ENCODE measurements at regions not wholly inside any gene's neighbourhood (a gene's known extent, or its start where the extent isn't known, plus 50 kb on each side); places are given as distances from the start of the nearest gene placed in this dataset.

DNA sequence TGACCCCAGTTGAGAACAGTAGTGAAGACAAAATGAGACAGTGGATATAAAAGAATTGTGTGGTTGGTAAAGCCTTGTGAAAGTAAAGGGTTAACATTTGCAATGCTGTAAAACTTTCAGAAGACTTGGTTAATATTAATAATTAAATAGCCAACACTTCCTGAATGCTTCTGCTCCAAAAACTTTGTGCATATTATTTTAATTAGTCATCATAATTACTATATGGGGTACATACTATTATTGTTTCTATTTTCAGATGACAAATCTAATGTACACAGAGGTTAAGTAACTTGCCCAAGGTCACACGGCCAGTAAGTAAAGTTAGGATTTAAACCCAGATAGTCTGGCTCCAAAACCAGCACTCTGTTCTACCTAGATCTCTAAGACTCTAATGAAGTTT lies 291.3 kb downstream of the OGFRL1 start:
- Histone ChIP-seq H3K27me3 (ENCODE audit: insufficient read depth, low read depth, severe bottlenecking) (no peaks in the 10 kb centered on the region), H3K27ac (no peak overlapping the region), H3K9me3 (ENCODE audit: severe bottlenecking) (no peaks in the 10 kb centered on the region), H3K4me3 (ENCODE audit: low read depth, low read length) (no peak overlapping the region), H3K36me3 (no peaks in the 10 kb centered on the region)
- TF ChIP-seq, protein P1, sequence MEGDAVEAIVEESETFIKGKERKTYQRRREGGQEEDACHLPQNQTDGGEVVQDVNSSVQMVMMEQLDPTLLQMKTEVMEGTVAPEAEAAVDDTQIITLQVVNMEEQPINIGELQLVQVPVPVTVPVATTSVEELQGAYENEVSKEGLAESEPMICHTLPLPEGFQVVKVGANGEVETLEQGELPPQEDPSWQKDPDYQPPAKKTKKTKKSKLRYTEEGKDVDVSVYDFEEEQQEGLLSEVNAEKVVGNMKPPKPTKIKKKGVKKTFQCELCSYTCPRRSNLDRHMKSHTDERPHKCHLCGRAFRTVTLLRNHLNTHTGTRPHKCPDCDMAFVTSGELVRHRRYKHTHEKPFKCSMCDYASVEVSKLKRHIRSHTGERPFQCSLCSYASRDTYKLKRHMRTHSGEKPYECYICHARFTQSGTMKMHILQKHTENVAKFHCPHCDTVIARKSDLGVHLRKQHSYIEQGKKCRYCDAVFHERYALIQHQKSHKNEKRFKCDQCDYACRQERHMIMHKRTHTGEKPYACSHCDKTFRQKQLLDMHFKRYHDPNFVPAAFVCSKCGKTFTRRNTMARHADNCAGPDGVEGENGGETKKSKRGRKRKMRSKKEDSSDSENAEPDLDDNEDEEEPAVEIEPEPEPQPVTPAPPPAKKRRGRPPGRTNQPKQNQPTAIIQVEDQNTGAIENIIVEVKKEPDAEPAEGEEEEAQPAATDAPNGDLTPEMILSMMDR (IDR thresholded peaks at IDR 0.05; ENCODE audit: low read depth, low read length): no peak
- no peak for DNase-seq

DNA sequence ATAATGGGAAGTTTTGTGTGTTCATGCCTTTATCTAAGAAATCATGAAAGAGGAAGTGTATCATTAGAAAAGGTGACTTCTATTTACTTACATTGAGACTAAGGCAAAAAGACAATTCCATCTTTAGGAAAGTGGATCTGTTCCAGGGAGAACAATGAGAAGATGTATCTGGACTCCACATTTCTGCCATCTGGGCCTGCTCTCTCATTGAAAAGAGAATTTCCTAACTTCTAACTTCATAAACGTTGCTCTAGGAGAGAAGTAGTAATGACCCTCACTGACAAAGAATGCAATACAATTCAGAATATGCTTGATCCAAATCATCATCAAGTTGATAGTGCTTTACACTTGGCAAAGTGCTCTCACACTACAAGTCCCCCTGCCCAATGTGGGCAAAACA lies 294.2 kb downstream of the OGFRL1 start:
- Histone ChIP-seq H3K27ac (no peak overlapping the region), H3K36me3 (no peaks in the 10 kb centered on the region), H3K9me3 (ENCODE audit: severe bottlenecking) (peaks cover 2% of the 10 kb centered on the region), H3K4me3 (ENCODE audit: low read depth, low read length) (no peak overlapping the region), H3K27me3 (ENCODE audit: insufficient read depth, low read depth, severe bottlenecking) (no peaks in the 10 kb centered on the region)
- TF ChIP-seq, protein P1 (IDR thresholded peaks at IDR 0.05; ENCODE audit: low read depth, low read length): no peak
- DNase-seq: no peak

DNA sequence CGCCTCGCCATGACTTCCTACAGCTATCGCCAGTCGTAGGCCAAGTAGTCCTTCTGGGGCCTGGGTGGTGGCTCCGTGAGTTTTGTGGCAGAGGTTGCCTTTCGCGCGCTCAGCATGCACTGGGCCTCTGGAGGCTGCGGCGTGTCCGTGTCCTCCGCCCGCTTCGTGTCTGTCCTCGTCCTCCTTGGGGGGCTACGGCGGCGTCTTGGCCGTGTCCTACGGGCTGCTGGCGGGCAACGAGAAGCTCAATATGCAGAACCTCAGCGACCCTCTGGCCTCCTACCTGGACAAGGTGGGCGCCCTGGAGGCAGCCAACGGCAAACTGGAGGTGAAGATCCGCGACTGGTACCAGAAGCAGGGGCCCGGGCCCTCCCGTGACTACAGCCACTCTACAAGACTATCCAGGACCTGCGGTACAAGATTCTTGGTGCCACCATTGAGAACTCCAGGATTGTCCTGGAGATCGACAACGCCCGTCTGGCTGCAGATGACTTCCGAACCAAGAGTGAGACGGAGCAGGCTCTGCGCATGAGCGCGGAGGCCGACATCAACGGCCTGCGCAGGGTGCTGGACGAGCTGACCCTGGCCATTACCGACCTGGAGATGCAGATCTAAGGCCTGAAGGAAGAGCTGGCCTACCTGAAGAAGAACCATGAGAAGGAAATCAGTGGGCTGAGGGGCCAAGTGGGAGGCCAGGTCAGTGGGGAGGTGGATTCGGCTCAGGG lies 296.3 kb downstream of the OGFRL1 start:
- H3K36me3 ChIP-seq: no peaks in the 10 kb centered on the region
- no peak overlapping the region for H3K27ac ChIP-seq
- no peaks in the 10 kb centered on the region for H3K27me3 ChIP-seq (ENCODE audit: insufficient read depth, low read depth, severe bottlenecking)
- no peak for DNase-seq
- peaks cover 2% of the 10 kb centered on the region for H3K9me3 ChIP-seq (ENCODE audit: severe bottlenecking)
- TF ChIP-seq, protein P1 (IDR thresholded peaks at IDR 0.05; ENCODE audit: low read depth, low read length): no peak
- H3K4me3 ChIP-seq (ENCODE audit: low read depth, low read length): no peak overlapping the region

DNA sequence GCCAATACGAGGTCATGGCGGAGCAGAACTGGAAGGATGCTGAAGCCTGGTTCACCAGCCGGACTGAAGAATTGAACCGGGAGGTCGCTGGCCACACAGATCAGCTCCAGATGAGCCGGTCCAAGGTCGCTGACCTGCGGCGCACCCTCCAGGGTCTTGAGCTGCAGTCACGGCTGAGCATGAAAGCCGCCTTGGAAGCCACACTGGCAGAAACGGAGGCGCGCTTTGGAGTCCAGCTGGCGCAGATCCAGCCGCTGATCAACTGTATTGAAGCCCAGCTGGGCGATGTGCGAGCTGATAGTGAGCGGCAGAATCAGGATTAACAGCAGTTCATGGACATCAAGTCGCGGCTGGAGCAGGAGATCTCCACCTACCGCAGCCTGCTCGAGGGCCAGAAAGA lies 296.9 kb downstream of the OGFRL1 start:
- no peaks in the 10 kb centered on the region for H3K27me3 ChIP-seq (ENCODE audit: insufficient read depth, low read depth, severe bottlenecking)
- TF ChIP-seq, protein P1 (IDR thresholded peaks at IDR 0.05; ENCODE audit: low read depth, low read length): no peak
- peaks cover 2% of the 10 kb centered on the region for H3K9me3 ChIP-seq (ENCODE audit: severe bottlenecking)
- DNase-seq: no peak
- H3K27ac ChIP-seq: no peak overlapping the region
- H3K36me3 ChIP-seq: no peaks in the 10 kb centered on the region
- H3K4me3 ChIP-seq (ENCODE audit: low read depth, low read length): no peak overlapping the region

DNA sequence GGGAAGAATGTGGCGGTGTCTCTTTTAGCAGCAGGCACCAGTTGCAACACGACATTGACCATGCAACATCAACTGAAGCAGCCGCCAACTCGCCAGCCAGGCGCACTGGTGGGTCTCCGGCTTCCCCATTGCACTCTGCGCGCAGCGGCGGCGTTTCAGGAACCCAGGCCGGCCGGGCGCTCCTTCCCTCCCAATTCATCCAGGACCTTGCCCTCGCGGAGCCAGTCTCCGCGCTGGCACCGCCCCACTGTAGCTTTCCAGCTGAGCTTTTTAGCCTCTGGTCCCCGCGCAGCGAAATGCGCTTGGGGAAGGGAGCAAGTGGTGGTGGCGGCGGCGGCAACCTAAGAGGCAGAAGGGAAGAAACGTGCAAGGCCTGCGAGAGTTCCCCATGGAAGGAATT lies 297.9 kb upstream of the RIMS1 start:
- Histone ChIP-seq H3K36me3 (no peaks in the 10 kb centered on the region), H3K27ac (no peak overlapping the region), H3K4me3 (ENCODE audit: low read depth, low read length) (no peak overlapping the region), H3K27me3 (ENCODE audit: insufficient read depth, low read depth, severe bottlenecking) (no peaks in the 10 kb centered on the region), H3K9me3 (ENCODE audit: severe bottlenecking) (peaks cover 2% of the 10 kb centered on the region)
- DNase-seq: no peak
- TF ChIP-seq, protein P1 (IDR thresholded peaks at IDR 0.05; ENCODE audit: low read depth, low read length): no peak

DNA sequence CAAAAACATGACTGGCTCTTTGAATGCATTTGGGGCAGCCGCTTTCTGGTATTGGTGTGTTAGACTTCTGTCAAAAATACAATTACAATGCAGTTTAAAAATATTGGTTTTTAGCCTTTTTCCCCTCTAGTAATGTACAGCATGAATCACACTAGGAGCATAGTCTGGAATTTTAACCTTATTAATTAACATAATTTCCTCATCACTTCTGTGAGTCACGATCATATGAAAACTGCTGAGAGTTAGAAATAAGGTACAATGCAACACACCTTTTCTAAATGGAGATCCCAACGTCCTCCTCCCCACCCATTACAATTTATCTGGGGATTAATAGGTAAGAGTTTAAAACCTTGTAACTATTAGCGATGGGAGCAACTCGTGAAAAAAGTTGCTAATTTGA lies 297.1 kb upstream of the RIMS1 start:
- Histone ChIP-seq H3K4me3 (ENCODE audit: low read depth, low read length) (no peak overlapping the region), H3K27me3 (ENCODE audit: insufficient read depth, low read depth, severe bottlenecking) (no peaks in the 10 kb centered on the region), H3K9me3 (ENCODE audit: severe bottlenecking) (peaks cover 2% of the 10 kb centered on the region), H3K27ac (no peak overlapping the region), H3K36me3 (no peaks in the 10 kb centered on the region)
- DNase-seq: no peak
- TF ChIP-seq, protein P1 (IDR thresholded peaks at IDR 0.05; ENCODE audit: low read depth, low read length): no peak

Data from WERI-Rb-1 (cell line).